HG02610 (cell line): ENCODE measurements at regions not wholly inside any gene's neighbourhood (a gene's known extent, or its start where the extent isn't known, plus 50 kb on each side); places are given as distances from the start of the nearest gene placed in this dataset.

ENCODE experiments used
- ATAC-seq: cut with Tn5 transposase; IDR thresholded peaks from one replicate; pipeline ENCODE4 v1.9.1; 2021; ENCODE audit warnings: mild to moderate bottlenecking, moderate library complexity; ENCODE audit not compliant: unreplicated experiment

GRCh38 chrX:150282953-150283352 is 80.2 kb upstream of the MAMLD1 start:
- no peak for ATAC-seq

DNA sequence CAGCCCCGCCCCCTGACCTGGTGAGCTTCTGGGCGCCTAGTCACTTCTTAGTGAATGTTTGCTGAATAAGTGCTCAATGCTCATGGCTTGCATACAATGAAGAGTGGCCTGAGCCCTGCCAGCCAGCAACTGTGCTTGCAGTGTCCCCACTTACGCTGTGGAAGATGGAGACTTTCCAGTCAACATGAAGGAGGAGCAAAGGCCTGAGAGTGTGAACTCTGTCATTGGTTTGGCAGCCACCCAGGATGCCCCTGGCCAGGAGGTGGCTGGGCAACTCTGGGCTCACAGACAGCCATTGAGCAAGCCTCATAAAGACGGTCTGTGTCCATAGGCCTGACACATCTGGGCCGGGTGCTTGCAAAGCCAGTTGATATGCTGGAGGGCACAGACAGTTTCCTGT is 72.1 kb upstream of the MAMLD1 start:
- no peak for ATAC-seq

DNA sequence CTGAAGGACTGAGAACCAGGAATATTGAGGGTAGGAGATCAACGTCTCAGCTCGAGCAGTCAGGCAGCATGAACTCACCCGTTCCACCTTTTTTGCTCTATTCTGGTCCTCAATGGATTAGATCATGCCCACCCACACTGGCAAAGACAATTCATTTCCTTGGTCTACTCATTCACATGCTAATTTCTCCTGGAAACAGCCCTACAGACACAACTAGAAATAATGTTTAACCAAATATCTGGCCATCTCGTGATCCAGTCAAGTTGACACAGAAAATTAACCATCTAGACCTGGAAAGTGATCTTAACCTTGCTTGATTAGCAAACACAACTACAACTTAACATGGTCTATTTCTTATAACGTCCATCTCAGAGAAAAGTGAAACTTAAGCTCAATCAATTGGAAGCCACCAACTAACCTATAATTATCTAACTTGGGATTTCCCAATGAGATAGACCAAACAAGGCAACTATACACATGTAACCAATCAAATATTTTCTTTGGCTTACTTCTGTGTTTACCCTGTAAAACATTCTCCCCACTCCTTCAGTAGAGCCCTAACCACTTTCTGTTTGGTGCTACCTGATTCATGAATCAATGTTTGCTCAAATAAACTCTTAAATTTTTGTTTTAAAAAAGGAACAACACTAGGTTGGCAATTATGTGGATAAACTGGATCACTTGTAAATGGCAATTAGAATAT is 69.7 kb upstream of the MAMLD1 start:
- ATAC-seq, result no peak

GRCh38 chrX:150298841-150299551 is 64.1 kb upstream of the MAMLD1 start:
- ATAC-seq, result no peak

- no peak for ATAC-seq
These were observed 63.5 kb upstream of the MAMLD1 start for GRCh38 chrX:150299579-150299978.

GRCh38 chrX:150303386-150304097 is 59.6 kb upstream of the MAMLD1 start:
- no peak for ATAC-seq

DNA sequence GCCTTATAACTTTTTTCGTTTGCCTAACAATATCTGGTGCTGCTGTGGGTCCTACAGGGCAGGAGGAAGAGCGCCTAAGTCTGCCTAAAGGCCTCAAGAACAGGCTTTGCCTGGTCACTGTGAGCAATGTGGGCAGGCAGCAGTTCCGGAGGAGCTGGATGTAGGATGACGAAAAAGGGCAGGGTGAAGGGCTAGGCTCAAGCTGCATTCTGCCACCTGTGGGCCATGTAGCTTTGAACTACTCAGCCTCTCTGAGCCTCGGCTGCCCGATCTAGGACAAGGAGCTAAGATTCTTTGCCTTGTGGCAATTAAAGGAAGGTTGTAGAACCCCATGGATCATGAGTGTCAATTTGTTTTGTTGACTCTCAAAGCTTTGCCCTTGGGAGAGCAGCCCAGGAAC is 57.1 kb upstream of the MAMLD1 start:
- no peak for ATAC-seq

GRCh38 chrX:150308041-150308440 is 55.1 kb upstream of the MAMLD1 start:
- no peak for ATAC-seq

DNA sequence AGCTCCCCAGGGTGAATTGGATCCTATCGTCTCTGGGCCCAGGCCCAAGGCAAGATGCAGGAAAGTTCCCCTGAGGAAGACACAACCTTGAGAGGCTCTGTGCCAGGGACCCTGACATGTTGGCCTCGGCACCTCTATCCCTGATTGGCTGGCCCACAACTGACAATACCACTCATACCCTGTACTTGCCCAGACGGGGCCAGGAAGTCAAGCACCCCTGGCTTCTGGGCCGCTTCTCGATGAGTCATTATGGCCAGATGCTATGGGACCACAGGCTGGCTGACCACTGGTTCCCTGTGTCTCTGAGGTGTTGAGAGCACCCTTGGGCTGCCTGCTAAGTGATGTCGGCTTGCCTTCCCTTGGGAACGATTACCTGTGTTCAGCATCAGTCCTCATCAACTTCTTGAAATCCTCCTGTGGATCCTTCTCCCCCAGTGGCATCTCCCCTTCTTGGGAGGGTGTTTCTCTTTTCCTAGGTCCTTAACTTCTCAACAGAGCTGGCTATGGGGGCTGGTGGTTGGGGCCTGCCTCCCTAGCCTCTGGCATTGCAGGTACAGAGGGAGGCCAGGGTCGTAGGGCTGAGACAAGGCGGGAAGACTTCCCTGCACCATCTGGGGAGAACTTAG is 54.5 kb upstream of the MAMLD1 start:
- no peak for ATAC-seq

- no peak for ATAC-seq
These were observed 52.7 kb upstream of the MAMLD1 start for GRCh38 chrX:150310417-150310816.

DNA sequence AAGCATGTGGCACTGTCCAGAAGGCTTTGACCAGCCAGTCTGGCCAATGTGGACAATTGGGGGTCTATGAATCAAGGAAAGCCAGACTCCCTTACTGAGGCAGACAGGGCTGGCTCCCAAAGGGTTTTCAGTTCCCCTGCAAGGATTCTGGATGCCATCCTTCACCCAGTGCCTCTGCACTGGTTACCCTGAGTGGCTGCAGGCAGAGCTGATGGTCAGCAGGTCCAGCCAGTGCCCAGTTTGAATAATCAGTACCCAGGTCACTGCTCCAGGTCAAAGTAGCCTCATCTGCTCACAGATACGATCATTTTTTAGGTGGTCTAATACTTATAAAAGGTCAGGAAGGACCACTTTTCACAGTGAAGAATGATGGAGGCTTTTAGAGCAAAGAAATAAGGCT is 52.2 kb upstream of the MAMLD1 start:
- no peak for ATAC-seq

GRCh38 chrX:150312931-150313330 is 50.2 kb upstream of the MAMLD1 start:
- ATAC-seq, result no peak
